ENCODE measurements at regions not wholly inside any gene's neighbourhood (a gene's known extent, or its start where the extent isn't known, plus 50 kb on each side); places are given as distances from the start of the nearest gene placed in this dataset.

- TF ChIP-seq CTCF (IDR thresholded peaks at IDR 0.05; ENCODE audit: low read depth, low read length, missing control alignments), result no peak
- no peak overlapping the region for H3K4me3 ChIP-seq (replicated peaks; ENCODE audit: low read depth, low read length)
- DNase-seq (ENCODE audit: extremely low read depth, low read depth), result no peak
Observed at GRCh38 chr3:28868897-28869296, 412.0 kb upstream of the RBMS3 start.

- no peak for DNase-seq (ENCODE audit: extremely low read depth, low read depth)
- H3K4me3 ChIP-seq (replicated peaks; ENCODE audit: low read depth, low read length), result no peak overlapping the region
- no peak for TF ChIP-seq CTCF (IDR thresholded peaks at IDR 0.05; ENCODE audit: low read depth, low read length, missing control alignments)
Observed at GRCh38 chr3:28877912-28878311, 403.0 kb upstream of the RBMS3 start.

GRCh38 chr3:28890373-28890772, 390.5 kb upstream of the RBMS3 start:
- no peak for TF ChIP-seq CTCF (IDR thresholded peaks at IDR 0.05; ENCODE audit: low read depth, low read length, missing control alignments)
- H3K4me3 ChIP-seq (replicated peaks; ENCODE audit: low read depth, low read length), result no peak overlapping the region
- DNase-seq (ENCODE audit: extremely low read depth, low read depth), result no peak

GRCh38 chr3:28891485-28891884, 389.4 kb upstream of the RBMS3 start:
- DNase-seq (ENCODE audit: extremely low read depth, low read depth), result no peak
- H3K4me3 ChIP-seq (replicated peaks; ENCODE audit: low read depth, low read length), result no peak overlapping the region
- TF ChIP-seq CTCF (IDR thresholded peaks at IDR 0.05; ENCODE audit: low read depth, low read length, missing control alignments), result no peak

- H3K4me3 ChIP-seq (replicated peaks; ENCODE audit: low read depth, low read length), result no peak overlapping the region
- no peak for DNase-seq (ENCODE audit: extremely low read depth, low read depth)
- TF ChIP-seq CTCF (IDR thresholded peaks at IDR 0.05; ENCODE audit: low read depth, low read length, missing control alignments), result no peak
Observed at GRCh38 chr3:28900301-28900700, 380.6 kb upstream of the RBMS3 start.

GRCh38 chr3:28901018-28901417, 379.9 kb upstream of the RBMS3 start:
- DNase-seq (ENCODE audit: extremely low read depth, low read depth), result no peak
- TF ChIP-seq CTCF (IDR thresholded peaks at IDR 0.05; ENCODE audit: low read depth, low read length, missing control alignments), result no peak
- H3K4me3 ChIP-seq (replicated peaks; ENCODE audit: low read depth, low read length), result no peak overlapping the region

GRCh38 chr3:28903171-28903601, 377.7 kb upstream of the RBMS3 start:
- no peak overlapping the region for H3K4me3 ChIP-seq (replicated peaks; ENCODE audit: low read depth, low read length)

More at GRCh38 chr3:28903171-28903601, 377.7 kb upstream of the RBMS3 start:
- no peak for TF ChIP-seq CTCF (IDR thresholded peaks at IDR 0.05; ENCODE audit: low read depth, low read length, missing control alignments)
- no peak for DNase-seq (ENCODE audit: extremely low read depth, low read depth)

All from HFF-Myc (cell line).